ENCODE measurements at regions not wholly inside any gene's neighbourhood (a gene's known extent, or its start where the extent isn't known, plus 50 kb on each side); places are given as distances from the start of the nearest gene placed in this dataset.
"Not testable (repeated sequence)": the region's sequence is repeated elsewhere in the genome, so short reads cannot be mapped to it uniquely, and the experiment has no call there.

DNA sequence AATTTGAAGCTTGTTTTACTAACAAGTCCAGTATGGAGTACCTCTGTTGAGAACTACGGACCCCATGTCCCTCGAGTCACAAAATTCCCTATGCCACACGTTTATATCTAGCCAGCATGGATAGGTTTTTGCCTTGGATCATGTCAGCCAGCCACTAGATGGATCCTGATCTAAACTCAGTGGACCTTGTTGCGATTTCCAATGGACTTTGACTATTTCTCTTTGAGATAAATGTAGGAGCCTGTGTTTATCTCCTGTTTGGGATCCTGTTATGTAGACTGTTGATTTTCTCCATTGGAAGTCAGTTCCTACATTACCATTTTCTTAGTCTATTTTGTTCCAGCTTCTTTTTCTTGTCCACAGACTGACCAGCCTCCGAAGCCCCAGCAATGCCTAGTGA, 127.1 kb upstream of the BMAL1 start:
- DNase-seq (ENCODE audit: low spot score in 2 of 2) = no peak
- intact Hi-C loops (cut with DNase I) = no loop called here
- Histone ChIP-seq H3K9me3 (peaks cover 0 to 2% of the 10 kb centered on the region in 2 donors), H3K36me3 (no peaks in the 10 kb centered on the region), H3K27ac (no peak overlapping the region), H3K4me1 (no peaks in the 10 kb centered on the region), H3K4me3 (no peak overlapping the region), H3K27me3 (no peaks in the 10 kb centered on the region)
- TF ChIP-seq, protein P1, sequence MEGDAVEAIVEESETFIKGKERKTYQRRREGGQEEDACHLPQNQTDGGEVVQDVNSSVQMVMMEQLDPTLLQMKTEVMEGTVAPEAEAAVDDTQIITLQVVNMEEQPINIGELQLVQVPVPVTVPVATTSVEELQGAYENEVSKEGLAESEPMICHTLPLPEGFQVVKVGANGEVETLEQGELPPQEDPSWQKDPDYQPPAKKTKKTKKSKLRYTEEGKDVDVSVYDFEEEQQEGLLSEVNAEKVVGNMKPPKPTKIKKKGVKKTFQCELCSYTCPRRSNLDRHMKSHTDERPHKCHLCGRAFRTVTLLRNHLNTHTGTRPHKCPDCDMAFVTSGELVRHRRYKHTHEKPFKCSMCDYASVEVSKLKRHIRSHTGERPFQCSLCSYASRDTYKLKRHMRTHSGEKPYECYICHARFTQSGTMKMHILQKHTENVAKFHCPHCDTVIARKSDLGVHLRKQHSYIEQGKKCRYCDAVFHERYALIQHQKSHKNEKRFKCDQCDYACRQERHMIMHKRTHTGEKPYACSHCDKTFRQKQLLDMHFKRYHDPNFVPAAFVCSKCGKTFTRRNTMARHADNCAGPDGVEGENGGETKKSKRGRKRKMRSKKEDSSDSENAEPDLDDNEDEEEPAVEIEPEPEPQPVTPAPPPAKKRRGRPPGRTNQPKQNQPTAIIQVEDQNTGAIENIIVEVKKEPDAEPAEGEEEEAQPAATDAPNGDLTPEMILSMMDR (IDR thresholded peaks at IDR 0.05) = no peak

DNA sequence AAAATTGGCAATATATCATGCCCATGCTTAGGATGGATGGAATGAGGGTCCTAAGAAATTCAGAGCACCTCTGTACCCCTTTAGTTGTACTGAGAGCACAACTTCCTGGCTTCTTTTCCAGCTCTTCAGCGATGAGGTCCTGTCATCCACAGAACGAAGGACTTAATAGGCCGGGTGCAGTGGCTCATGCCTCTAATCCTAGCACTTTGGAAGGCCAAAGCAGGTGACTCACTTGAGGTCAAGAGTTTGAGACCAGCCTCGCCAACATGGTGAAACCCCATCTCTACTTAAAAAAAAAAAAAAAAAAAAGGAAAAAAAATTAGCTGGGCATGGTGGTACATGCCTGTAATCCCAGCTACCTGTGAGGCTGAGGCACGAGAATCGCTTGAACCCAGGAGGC, 125.3 kb upstream of the BMAL1 start:
- no peak for DNase-seq (ENCODE audit: low spot score in 2 of 2)

DNA sequence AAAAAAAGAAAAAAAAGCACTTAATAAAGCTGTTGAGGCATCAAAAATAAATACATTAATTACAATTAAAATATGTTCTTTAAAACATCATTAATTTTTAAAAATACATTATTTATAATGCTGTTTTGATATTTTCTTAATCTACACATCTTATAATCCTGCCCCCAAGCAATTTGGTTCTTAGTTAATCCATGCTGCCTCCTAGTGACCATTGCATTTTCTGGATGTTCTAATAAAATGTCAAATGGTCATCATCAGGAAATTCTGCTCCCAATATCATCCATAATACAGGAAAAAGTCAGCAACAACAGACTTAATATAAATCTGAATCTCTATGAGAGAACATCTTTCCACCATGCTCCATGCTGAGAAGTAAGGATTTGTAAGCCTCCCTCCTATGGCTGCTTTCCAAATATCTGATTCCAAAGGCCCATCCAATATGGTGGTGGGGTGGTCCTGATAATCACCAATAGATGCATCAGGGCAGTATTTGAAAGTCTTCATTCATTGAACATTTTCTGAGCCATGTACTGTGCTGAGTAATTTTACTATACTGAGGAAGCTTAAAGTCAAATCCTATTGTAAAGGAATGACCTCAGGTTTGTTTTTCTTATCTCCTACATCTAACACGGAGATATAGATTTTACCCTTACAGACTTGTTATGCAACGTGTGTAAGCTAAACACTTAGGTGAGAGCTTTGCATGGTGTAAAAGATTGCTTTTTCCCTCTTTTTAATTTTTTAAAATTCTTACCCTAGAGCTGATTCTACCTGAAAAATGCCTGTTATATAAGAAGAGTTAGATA, 124.7 kb upstream of the BMAL1 start:
- no peaks in the 10 kb centered on the region for H3K4me1 ChIP-seq
- H3K4me3 ChIP-seq = no peak overlapping the region
- H3K27me3 ChIP-seq = no peaks in the 10 kb centered on the region
- intact Hi-C loops (cut with DNase I) = no loop called here
- no peak for DNase-seq (ENCODE audit: low spot score in 2 of 2)
- TF ChIP-seq, protein P1 (IDR thresholded peaks at IDR 0.05) = no peak
- no peaks in the 10 kb centered on the region for H3K36me3 ChIP-seq
- H3K27ac ChIP-seq = no peak overlapping the region
- H3K9me3 ChIP-seq = peaks cover 0 to 5% of the 10 kb centered on the region in 2 donors

More for the DNA sequence above, 125.3 kb upstream of the BMAL1 start:
- Histone ChIP-seq H3K4me3 (no peak overlapping the region), H3K36me3 (no peaks in the 10 kb centered on the region), H3K27me3 (no peaks in the 10 kb centered on the region), H3K4me1 (no peaks in the 10 kb centered on the region), H3K27ac (no peak overlapping the region), H3K9me3 (peaks cover 0 to 5% of the 10 kb centered on the region in 2 donors)
- intact Hi-C loops (cut with DNase I) = no loop called here
- TF ChIP-seq, protein P1 (IDR thresholded peaks at IDR 0.05) = no peak

DNA sequence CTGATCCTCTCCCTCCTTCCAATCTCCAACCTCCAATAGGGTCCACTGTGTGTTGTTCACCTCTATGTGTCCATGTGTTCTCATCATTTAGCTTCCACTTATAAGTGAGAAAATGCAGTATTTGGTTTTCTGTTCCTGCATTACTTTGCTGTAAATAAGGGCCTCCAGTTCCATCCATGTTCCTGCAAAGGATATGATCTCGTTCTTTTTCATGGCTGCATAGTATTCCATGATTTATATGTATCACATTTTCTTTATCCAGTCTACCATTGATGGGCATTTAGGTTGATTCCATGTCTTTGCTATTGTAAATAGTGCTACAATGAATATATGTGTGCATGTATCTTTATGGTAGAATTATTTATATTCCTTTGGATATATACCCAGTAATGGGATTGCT, 123.2 kb upstream of the BMAL1 start:
- DNase-seq (ENCODE audit: low spot score in 2 of 2); H3K27me3 ChIP-seq; H3K4me3 ChIP-seq; intact Hi-C loops (cut with DNase I); H3K36me3 ChIP-seq; H3K4me1 ChIP-seq; H3K9me3 ChIP-seq; H3K27ac ChIP-seq: not testable (repeated sequence)

DNA sequence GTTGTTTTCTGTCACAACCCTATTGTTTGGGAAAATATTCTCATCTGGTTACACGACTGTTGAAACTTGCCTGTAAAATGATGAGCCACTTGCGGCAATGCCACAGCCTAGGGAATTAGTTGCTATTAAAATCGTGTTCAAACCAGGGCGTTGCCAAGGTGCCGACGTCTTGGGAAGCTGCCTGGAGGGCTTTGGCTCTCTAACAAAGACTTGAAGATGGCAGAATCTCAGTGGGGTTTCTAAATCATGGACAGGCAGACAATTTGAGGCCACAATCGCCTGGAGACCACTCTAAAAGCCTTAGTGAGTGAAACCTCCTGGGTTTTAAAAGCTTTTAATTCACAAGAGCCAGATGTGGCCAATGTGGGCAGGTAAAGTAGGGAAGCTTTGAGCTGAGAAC, 117.2 kb upstream of the BMAL1 start:
- intact Hi-C loops (cut with DNase I) = no loop called here
- H3K4me1 ChIP-seq = no peaks in the 10 kb centered on the region
- H3K36me3 ChIP-seq = no peaks in the 10 kb centered on the region
- no peaks in the 10 kb centered on the region for H3K27me3 ChIP-seq
- H3K27ac ChIP-seq = no peak overlapping the region
- peaks cover 0 to 4% of the 10 kb centered on the region in 2 donors for H3K9me3 ChIP-seq
- DNase-seq (ENCODE audit: low spot score in 2 of 2) = no peak
- no peak overlapping the region for H3K4me3 ChIP-seq
- TF ChIP-seq, protein P1 (IDR thresholded peaks at IDR 0.05) = no peak

DNA sequence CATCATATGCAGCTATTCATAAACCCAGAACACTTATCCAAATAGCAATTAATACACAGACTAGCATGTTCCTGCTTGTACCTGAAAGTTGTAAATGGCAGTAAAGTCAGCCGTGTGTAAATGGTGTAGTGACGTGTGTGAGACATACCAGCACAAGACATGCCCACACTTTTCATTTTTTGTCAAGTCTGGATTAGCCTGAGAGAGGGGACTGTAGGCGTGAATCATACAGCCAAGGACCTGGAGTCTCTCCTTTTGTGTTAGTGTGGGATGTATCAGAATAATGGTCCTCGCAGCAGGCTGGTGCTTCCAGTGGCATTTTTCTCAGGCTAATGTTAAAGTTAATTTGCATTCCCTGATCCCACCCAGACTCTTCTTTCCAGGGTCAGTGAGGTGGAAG, 116.8 kb upstream of the BMAL1 start:
- Histone ChIP-seq H3K36me3 (no peaks in the 10 kb centered on the region), H3K4me1 (no peaks in the 10 kb centered on the region), H3K27me3 (no peaks in the 10 kb centered on the region), H3K4me3 (no peak overlapping the region), H3K27ac (no peak overlapping the region), H3K9me3 (no peaks in the 10 kb centered on the region)
- TF ChIP-seq, protein P1 (IDR thresholded peaks at IDR 0.05) = no peak
- intact Hi-C loops (cut with DNase I) = no loop called here
- DNase-seq (ENCODE audit: low spot score in 2 of 2) = no peak
